ENCODE measurements at regions not wholly inside any gene's neighbourhood (a gene's known extent, or its start where the extent isn't known, plus 50 kb on each side); places are given as distances from the start of the nearest gene placed in this dataset.
"Not testable (repeated sequence)": the region's sequence is repeated elsewhere in the genome, so short reads cannot be mapped to it uniquely, and the experiment has no call there.

- no peak for DNase-seq
- Mint-ChIP-seq H3K4me1 (ENCODE audit: low read depth, unreplicated experiment) (peaks cover 8% of the 10 kb centered on the region), H3K9me3 (ENCODE audit: low read depth, unreplicated experiment) (peaks cover 6% of the 10 kb centered on the region), H3K27me3 (ENCODE audit: unreplicated experiment) (no peaks in the 10 kb centered on the region), H3K36me3 (ENCODE audit: insufficient read depth, unreplicated experiment) (no peaks in the 10 kb centered on the region), H3K4me3 (ENCODE audit: low read depth, unreplicated experiment) (no peak overlapping the region), H3K27ac (ENCODE audit: unreplicated experiment) (no peak overlapping the region)
- BruUV-seq (replicated peaks) = no TSS peak
- intact Hi-C loops (cut with micrococcal nuclease; ENCODE audit: unreplicated experiment) = no loop called here
- TF ChIP-seq CTCF (IDR thresholded peaks at IDR 0.05; ENCODE audit: unreplicated experiment) = no peak
- CTCF ChIA-PET = interaction anchor here (0.6 kb wide), 1 partner anchor 56 kb away, joined by 3 read pairs; no protein-coding TSS in a partner anchor
Observed at GRCh38 chr1:218514689-218515088, 169.6 kb downstream of the TGFB2 start.

GRCh38 chr1:218516526-218516925 lies 171.4 kb downstream of the TGFB2 start:
- no peak for DNase-seq
- TF ChIP-seq CTCF (IDR thresholded peaks at IDR 0.05; ENCODE audit: unreplicated experiment) = no peak
- no peaks in the 10 kb centered on the region for H3K27me3 Mint-ChIP-seq (ENCODE audit: unreplicated experiment)
- no peaks in the 10 kb centered on the region for H3K36me3 Mint-ChIP-seq (ENCODE audit: insufficient read depth, unreplicated experiment)
- H3K4me3 Mint-ChIP-seq (ENCODE audit: low read depth, unreplicated experiment) = no peak overlapping the region
- peaks cover 8% of the 10 kb centered on the region for H3K4me1 Mint-ChIP-seq (ENCODE audit: low read depth, unreplicated experiment)
- peaks cover 4% of the 10 kb centered on the region for H3K9me3 Mint-ChIP-seq (ENCODE audit: low read depth, unreplicated experiment)
- intact Hi-C loops (cut with micrococcal nuclease; ENCODE audit: unreplicated experiment) = no loop called here
- BruUV-seq (replicated peaks) = no TSS peak
- CTCF ChIA-PET = no interaction called here
- H3K27ac Mint-ChIP-seq (ENCODE audit: unreplicated experiment) = no peak overlapping the region

- Mint-ChIP-seq H3K9me3 (ENCODE audit: low read depth, unreplicated experiment) (peaks cover 3% of the 10 kb centered on the region), H3K4me3 (ENCODE audit: low read depth, unreplicated experiment) (no peak overlapping the region), H3K27ac (ENCODE audit: unreplicated experiment) (no peak overlapping the region), H3K4me1 (ENCODE audit: low read depth, unreplicated experiment) (peaks cover 8% of the 10 kb centered on the region), H3K27me3 (ENCODE audit: unreplicated experiment) (no peaks in the 10 kb centered on the region), H3K36me3 (ENCODE audit: insufficient read depth, unreplicated experiment) (no peaks in the 10 kb centered on the region)
- CTCF ChIA-PET = interaction anchor here (0.5 kb wide), 1 partner anchor 170 kb away, joined by 3 read pairs; no protein-coding TSS in a partner anchor
- intact Hi-C loops (cut with micrococcal nuclease; ENCODE audit: unreplicated experiment) = no loop called here
- TF ChIP-seq CTCF (IDR thresholded peaks at IDR 0.05; ENCODE audit: unreplicated experiment) = no peak
- BruUV-seq (replicated peaks) = no TSS peak
- no peak for DNase-seq
Observed at GRCh38 chr1:218517459-218517858, 172.3 kb downstream of the TGFB2 start.

- no peak for DNase-seq
- intact Hi-C loops (cut with micrococcal nuclease; ENCODE audit: unreplicated experiment) = no loop called here
- Mint-ChIP-seq H3K9me3 (ENCODE audit: low read depth, unreplicated experiment) (no peaks in the 10 kb centered on the region), H3K4me3 (ENCODE audit: low read depth, unreplicated experiment) (no peak overlapping the region), H3K4me1 (ENCODE audit: low read depth, unreplicated experiment) (peaks cover 8% of the 10 kb centered on the region), H3K27ac (ENCODE audit: unreplicated experiment) (no peak overlapping the region), H3K36me3 (ENCODE audit: insufficient read depth, unreplicated experiment) (no peaks in the 10 kb centered on the region), H3K27me3 (ENCODE audit: unreplicated experiment) (no peaks in the 10 kb centered on the region)
- no TSS peak for BruUV-seq (replicated peaks)
- CTCF ChIA-PET = interaction anchor here (0.6 to 1.8 kb wide), 2 partner anchors 19 to 224 kb away, joined by 4 to 6 read pairs; no protein-coding TSS in a partner anchor
- no peak for TF ChIP-seq CTCF (IDR thresholded peaks at IDR 0.05; ENCODE audit: unreplicated experiment)
Observed at GRCh38 chr1:218518216-218518740, 173.1 kb downstream of the TGFB2 start.

GRCh38 chr1:218520646-218521045 lies 175.5 kb downstream of the TGFB2 start:
- intact Hi-C loops (cut with micrococcal nuclease; ENCODE audit: unreplicated experiment); CTCF ChIA-PET: not testable (repeated sequence)

More at GRCh38 chr1:218520646-218521045, 175.5 kb downstream of the TGFB2 start:
- not testable (repeated sequence) for H3K4me3 Mint-ChIP-seq (ENCODE audit: low read depth, unreplicated experiment); H3K27ac Mint-ChIP-seq (ENCODE audit: unreplicated experiment); H3K9me3 Mint-ChIP-seq (ENCODE audit: low read depth, unreplicated experiment); BruUV-seq (replicated peaks); H3K36me3 Mint-ChIP-seq (ENCODE audit: insufficient read depth, unreplicated experiment); H3K27me3 Mint-ChIP-seq (ENCODE audit: unreplicated experiment); DNase-seq
- peaks cover 25% of the 10 kb centered on the region for H3K4me1 Mint-ChIP-seq (ENCODE audit: low read depth, unreplicated experiment)
